H1 (cell line): ENCODE measurements at regions not wholly inside any gene's neighbourhood (a gene's known extent, or its start where the extent isn't known, plus 50 kb on each side); places are given as distances from the start of the nearest gene placed in this dataset.

Source experiments
- CTCF ChIA-PET: fragments of 300-600 bp; sonication (Branson Sonifier 250); formaldehyde crosslinking; loops from one replicate; lab custom pipeline; 2021; ENCODE audit not compliant: partially characterized antibody; lab: Charles Lee
- POLR2A ChIA-PET: fragments of 300-600 bp; sonication (Branson Sonifier 250); formaldehyde crosslinking; loops from one replicate; lab custom pipeline; 2021; ENCODE audit warnings: inconsistent platforms; ENCODE audit not compliant: partially characterized antibody; lab: Charles Lee
- DNase-seq, 2 experiments: peaks; one replicate each; pipeline versions ENCODE4 v3.0.0 to v3.0.0-alpha.2; 2010 to 2022; ENCODE audit warnings: low spot score in 2 of 2, low read depth in 1 of 2, mixed read lengths in 1 of 2
- FAIRE-seq: peaks from 2 replicates; lab custom pipeline; 2011; peaks lifted over from hg19 to GRCh38; lab: Jason Lieb, UNC
- H2AFZ ChIP-seq: 2 replicates; pipeline ENCODE4 v1.8.1; 2012; ENCODE audit warnings: low read length, inconsistent platforms
- H2AK5ac ChIP-seq: 2 replicates; pipeline ENCODE4 v1.6.1; 2013; ENCODE audit warnings: low read depth, low read length
- H2BK120ac ChIP-seq: replicated peaks from 2 replicates; pipeline ENCODE3; 2013; ENCODE audit warnings: low read depth, low read length, inconsistent platforms
- H2BK12ac ChIP-seq: 2 replicates; pipeline ENCODE4 v1.6.1; 2013; ENCODE audit warnings: low read depth, low read length
- H2BK15ac ChIP-seq: 2 replicates; pipeline ENCODE4 v1.6.1; 2013; ENCODE audit warnings: low read length
- H2BK20ac ChIP-seq: 2 replicates; pipeline ENCODE4 v1.6.1; 2013; ENCODE audit warnings: low read length
- H2BK5ac ChIP-seq: 2 replicates; pipeline ENCODE4 v1.6.1; 2013; ENCODE audit warnings: low read depth, low read length
- H3K14ac ChIP-seq: 2 replicates; pipeline ENCODE4 v1.6.1; 2013; ENCODE audit warnings: inconsistent platforms; ENCODE audit not compliant: insufficient read length
- H3K18ac ChIP-seq: 2 replicates; pipeline ENCODE4 v1.6.1; 2013; ENCODE audit warnings: low read length; ENCODE audit errors: extremely low read depth
- H3K23ac ChIP-seq: 2 replicates; pipeline ENCODE4 v1.6.1; 2013; ENCODE audit warnings: inconsistent platforms; ENCODE audit not compliant: insufficient read length
- H3K23me2 ChIP-seq: 2 replicates; pipeline ENCODE4 v1.6.1; 2013; ENCODE audit warnings: low read depth, low read length
- H3K27ac ChIP-seq: 2 replicates; pipeline ENCODE4 v1.6.1; 2011; ENCODE audit warnings: low read depth, low read length, inconsistent platforms
- H3K27me3 ChIP-seq, 4 experiments: replicated peaks in 1 of 4; 1 replicate in 1 of 4; 2 replicates in 3 of 4; pipeline versions ENCODE4 v1.6.1 to v1.8.1; 2011 to 2013; ENCODE audit warnings: low read length in 3 of 4, mild to moderate bottlenecking in 3 of 4, inconsistent platforms in 2 of 4, mixed read lengths in 2 of 4, moderate library complexity in 1 of 4; ENCODE audit not compliant: control insufficient read depth in 3 of 4, insufficient read depth in 3 of 4; ENCODE audit errors: extremely low read depth in 1 of 4
- H3K36me3 ChIP-seq, 4 experiments: 2 replicates each; pipeline versions ENCODE4 v1.6.1 to v1.8.1; 2011 to 2013; ENCODE audit warnings: mild to moderate bottlenecking in 4 of 4, low read length in 3 of 4, moderate library complexity in 2 of 4, control low read depth in 1 of 4, inconsistent platforms in 1 of 4; ENCODE audit not compliant: insufficient read depth in 4 of 4, control insufficient read depth in 2 of 4
- H3K4ac ChIP-seq: replicated peaks from 2 replicates; pipeline ENCODE3; 2013; ENCODE audit warnings: low read length, low read depth, mixed read lengths, inconsistent platforms; ENCODE audit not compliant: insufficient read length
- H3K4me1 ChIP-seq, 4 experiments: replicated peaks in 1 of 4; 1 replicate in 1 of 4; 2 replicates in 3 of 4; pipeline versions ENCODE4 v1.6.1 to v1.8.1; 2011 to 2013; ENCODE audit warnings: low read length in 3 of 4, inconsistent platforms in 2 of 4, mixed read lengths in 1 of 4; ENCODE audit not compliant: insufficient read depth in 4 of 4, control insufficient read depth in 3 of 4
- H3K4me2 ChIP-seq, 2 experiments: 2 replicates each; pipeline versions ENCODE4 v1.6.1 to v1.8.1; 2011 to 2013; ENCODE audit warnings: low read depth in 2 of 2, low read length in 2 of 2, control low read depth in 1 of 2, inconsistent platforms in 1 of 2, mild to moderate bottlenecking in 1 of 2; ENCODE audit not compliant: insufficient read depth in 1 of 2
- H3K4me3 ChIP-seq, 4 experiments: fragments of 200-600, 300-600 bp in 1 of 4; sonication (generic), shearing (Covaris generic), sonication (Bioruptor Twin) in 1 of 4; 2 replicates each; pipeline versions ENCODE4 v1.5.1 to v1.8.1; 2011 to 2016; ENCODE audit warnings: low read length in 4 of 4, low read depth in 3 of 4, control low read depth in 2 of 4, inconsistent platforms in 2 of 4, mild to moderate bottlenecking in 2 of 4, mixed read lengths in 1 of 4, moderate library complexity in 1 of 4; ENCODE audit not compliant: insufficient read depth in 2 of 4; ENCODE audit errors: extremely low read depth in 1 of 4
- H3K56ac ChIP-seq: replicated peaks from 2 replicates; pipeline ENCODE3; 2013; ENCODE audit warnings: low read depth, mild to moderate bottlenecking, mixed read lengths, low read length, inconsistent platforms; ENCODE audit not compliant: insufficient read length
- H3K79me1 ChIP-seq: 2 replicates; pipeline ENCODE4 v1.6.1; 2013; ENCODE audit warnings: low read depth, low read length, control low read depth
- H3K79me2 ChIP-seq, 2 experiments: 2 replicates each; pipeline versions ENCODE4 v1.6.1 to v1.8.1; 2012 to 2013; ENCODE audit warnings: low read length in 2 of 2, mild to moderate bottlenecking in 2 of 2, inconsistent platforms in 1 of 2; ENCODE audit not compliant: insufficient read depth in 2 of 2, control insufficient read depth in 1 of 2
- H3K9ac ChIP-seq, 4 experiments: replicated peaks in 1 of 4; 1 replicate in 1 of 4; 2 replicates in 3 of 4; pipeline versions ENCODE4 v1.6.1 to v1.8.1; 2011 to 2013; ENCODE audit warnings: low read depth in 3 of 4, low read length in 3 of 4, control low read depth in 2 of 4, mild to moderate bottlenecking in 2 of 4, moderate library complexity in 2 of 4, inconsistent platforms in 1 of 4; ENCODE audit errors: extremely low read depth in 1 of 4
- H3K9me3 ChIP-seq, 2 experiments: 2 replicates each; pipeline versions ENCODE4 v1.6.1 to v1.8.1; 2012 to 2013; ENCODE audit warnings: mild to moderate bottlenecking in 2 of 2, moderate library complexity in 2 of 2, control low read depth in 1 of 2, inconsistent platforms in 1 of 2, low read depth in 1 of 2, low read length in 1 of 2, mixed read lengths in 1 of 2; ENCODE audit not compliant: insufficient read depth in 2 of 2
- H4K20me1 ChIP-seq, 2 experiments: replicated peaks in 1 of 2; 2 replicates each; pipeline versions ENCODE3 to v1.8.1; 2011 to 2013; ENCODE audit warnings: inconsistent platforms in 2 of 2, low read length in 2 of 2, mild to moderate bottlenecking in 1 of 2; ENCODE audit not compliant: insufficient read depth in 2 of 2, control insufficient read depth in 1 of 2
- H4K5ac ChIP-seq: 2 replicates; pipeline ENCODE4 v1.6.1; 2013; ENCODE audit warnings: low read length, low read depth, mixed read lengths, inconsistent platforms; ENCODE audit not compliant: insufficient read length
- H4K8ac ChIP-seq: 2 replicates; pipeline ENCODE4 v1.8.0; 2013; ENCODE audit warnings: mild to moderate bottlenecking, moderate library complexity, low read length, inconsistent platforms; ENCODE audit not compliant: insufficient read depth; ENCODE audit errors: extremely low read depth
- H4K91ac ChIP-seq: replicated peaks from 2 replicates; pipeline ENCODE3; 2013; ENCODE audit warnings: low read length, mixed read lengths, inconsistent platforms; ENCODE audit not compliant: insufficient read length
- CREB1 ChIP-seq: IDR thresholded peaks from 2 replicates; pipeline ENCODE4 v1.6.1; 2012; ENCODE audit warnings: inconsistent platforms
- EGR1 ChIP-seq: IDR thresholded peaks from 2 replicates; pipeline ENCODE4 v1.6.1; 2011; ENCODE audit warnings: low read depth, low read length, borderline replicate concordance
- FOSL1 ChIP-seq: IDR thresholded peaks from 2 replicates; pipeline ENCODE4 v1.6.1; 2011; ENCODE audit warnings: mild to moderate bottlenecking, low read depth, low read length, moderate library complexity; ENCODE audit not compliant: insufficient read depth
- JUND ChIP-seq: IDR thresholded peaks from 2 replicates; pipeline ENCODE4 v1.6.1; 2011; ENCODE audit warnings: mild to moderate bottlenecking, improper control_type of control experiment, low read length
- KDM1A ChIP-seq: fragments of 200-600, 300-600 bp; sonication (generic); IDR thresholded peaks from 2 replicates; pipeline ENCODE4 v1.7.1; 2016; ENCODE audit warnings: mild to moderate bottlenecking, low read length, borderline replicate concordance
- KDM5A ChIP-seq: fragments of 200-600 bp; IDR thresholded peaks from 2 replicates; pipeline ENCODE4 v1.7.1; 2012; ENCODE audit warnings: mild to moderate bottlenecking, low read length, inconsistent platforms, mixed read lengths
- NRF1 ChIP-seq: IDR thresholded peaks from 2 replicates; pipeline ENCODE4 v1.6.1; 2011; ENCODE audit warnings: mild to moderate bottlenecking, low read depth, low read length, improper control_type of control experiment
- POLR2AphosphoS5 ChIP-seq: IDR thresholded peaks from 2 replicates; pipeline ENCODE4 v1.6.1; 2011; ENCODE audit warnings: low read depth, low read length
- RAD21 ChIP-seq, 2 experiments: IDR thresholded peaks in 1 of 2; conservative IDR thresholded peaks in 1 of 2; 2 replicates each; pipeline ENCODE4 v1.6.1; 2011; ENCODE audit warnings: low read depth in 2 of 2, low read length in 2 of 2, improper control_type of control experiment in 1 of 2, inconsistent platforms in 1 of 2, mild to moderate bottlenecking in 1 of 2, moderate library complexity in 1 of 2
- SP2 ChIP-seq: IDR thresholded peaks from 2 replicates; pipeline ENCODE4 v1.6.1; 2012; ENCODE audit warnings: mild to moderate bottlenecking, low read length, inconsistent platforms
- SP4 ChIP-seq: IDR thresholded peaks from 2 replicates; pipeline ENCODE4 v1.6.1; 2012; ENCODE audit warnings: low read length, inconsistent platforms
- SRF ChIP-seq: IDR thresholded peaks from 2 replicates; pipeline ENCODE4 v1.6.1; 2011; ENCODE audit warnings: mild to moderate bottlenecking, low read depth, low read length, moderate library complexity
- TAF7 ChIP-seq: optimal IDR thresholded peaks from 2 replicates; pipeline ENCODE3; 2011; ENCODE audit warnings: low read depth, mild to moderate bottlenecking, inconsistent platforms, low read length, moderate library complexity, borderline replicate concordance
- WGBS, 2 experiments: shearing (Covaris generic) in 1 of 2; methylation state at CpG; one replicate each; pipeline versions ENCODE4 v1.1.6 to v1.1.7; 2013 to 2015; ENCODE audit warnings: low lambda C conversion rate in 2 of 2, mixed read lengths in 2 of 2, inconsistent platforms in 1 of 2, low coverage in 1 of 2, missing lambda C conversion rate in 1 of 2; ENCODE audit not compliant: insufficient replicate concordance in 2 of 2, insufficient coverage in 1 of 2, insufficient read length in 1 of 2; ENCODE audit errors: extremely low coverage in 1 of 2, missing lambda C conversion rate in 1 of 2; 5-methylcytosine and 5-hydroxymethylcytosine counted together
- TF ChIP-seq, protein P1 (sequence below): IDR thresholded peaks from 2 replicates; pipeline ENCODE4 v1.6.1; 2011; ENCODE audit warnings: low read length, improper control_type of control experiment

DNA sequence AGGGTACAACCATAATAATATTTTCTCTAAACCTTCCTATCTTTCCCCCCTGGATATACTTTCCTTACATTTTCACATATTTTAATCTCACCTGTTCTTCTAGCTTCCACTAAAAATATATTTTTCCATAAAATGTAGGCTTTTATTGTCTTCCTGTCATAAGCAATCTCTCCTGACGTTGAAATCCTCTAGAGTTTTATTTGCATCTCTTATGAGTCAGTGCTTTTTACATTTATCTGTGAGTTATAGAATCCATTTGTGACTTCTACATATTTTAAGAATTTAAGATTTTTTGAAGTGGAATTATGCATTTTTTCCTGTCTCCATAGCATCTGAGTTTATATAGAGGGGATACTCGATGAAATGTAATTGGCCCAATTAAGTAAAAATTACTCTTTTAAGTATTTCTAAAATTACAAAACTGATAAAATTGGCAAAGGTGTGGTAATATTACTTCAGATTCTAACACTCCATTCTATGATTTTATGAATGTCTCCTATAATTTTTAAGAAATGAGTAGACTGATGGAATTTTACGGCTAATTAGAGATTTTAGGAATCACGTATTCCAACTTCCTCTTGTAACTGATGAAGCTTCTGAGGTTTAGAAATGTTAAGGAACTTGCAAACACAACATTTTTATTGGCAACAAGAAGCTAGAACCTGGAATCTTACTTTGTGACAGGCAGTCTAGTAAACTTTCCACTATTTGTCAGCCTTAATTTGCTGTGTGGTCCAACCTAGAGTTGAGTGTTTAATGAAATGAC is 422.9 kb upstream of the SEMA3A start:
- H3K4me3 ChIP-seq = no peak overlapping the region
- H3K9ac ChIP-seq = no peak overlapping the region
- no peak overlapping the region for H4K91ac ChIP-seq
- ChIA-PET POLR2A (no interaction called here), CTCF (no interaction called here)
- H4K20me1 ChIP-seq = no peaks in the 10 kb centered on the region
- H3K14ac ChIP-seq = no peak overlapping the region
- H2BK5ac ChIP-seq = no peak overlapping the region
- no peaks in the 10 kb centered on the region for H3K79me2 ChIP-seq
- no peaks in the 10 kb centered on the region for H3K23me2 ChIP-seq
- no peak overlapping the region for H2BK120ac ChIP-seq
- no peak overlapping the region for H2AFZ ChIP-seq
- H2BK20ac ChIP-seq = no peak overlapping the region
- no peak overlapping the region for H4K8ac ChIP-seq
- H2AK5ac ChIP-seq = no peak overlapping the region
- no peak overlapping the region for H3K4me2 ChIP-seq
- H3K79me1 ChIP-seq = no peaks in the 10 kb centered on the region
- no peak overlapping the region for H2BK12ac ChIP-seq
- no peaks in the 10 kb centered on the region for H3K27me3 ChIP-seq
- no peaks in the 10 kb centered on the region for H3K4me1 ChIP-seq
- no peaks in the 10 kb centered on the region for H3K36me3 ChIP-seq
- DNase-seq = no peak
- H3K23ac ChIP-seq = no peak overlapping the region
- H3K9me3 ChIP-seq = no peaks in the 10 kb centered on the region
- no peak overlapping the region for H3K27ac ChIP-seq
- H3K18ac ChIP-seq = no peak overlapping the region
- H2BK15ac ChIP-seq = no peak overlapping the region
- no peak for FAIRE-seq
- 97% methylated on average over 4 of the region's 4 CpGs; no CpG with 5 or more reads in 1 of the 2 experiments for WGBS, 2 experiments
- H3K4ac ChIP-seq = no peak overlapping the region
- H4K5ac ChIP-seq = no peak overlapping the region
- H3K56ac ChIP-seq = no peak overlapping the region
- TF ChIP-seq EGR1 = no peak
- TF ChIP-seq POLR2AphosphoS5 = no peak
- TF ChIP-seq JUND = no peak
- TF ChIP-seq FOSL1 = no peak
- TF ChIP-seq, protein P1, sequence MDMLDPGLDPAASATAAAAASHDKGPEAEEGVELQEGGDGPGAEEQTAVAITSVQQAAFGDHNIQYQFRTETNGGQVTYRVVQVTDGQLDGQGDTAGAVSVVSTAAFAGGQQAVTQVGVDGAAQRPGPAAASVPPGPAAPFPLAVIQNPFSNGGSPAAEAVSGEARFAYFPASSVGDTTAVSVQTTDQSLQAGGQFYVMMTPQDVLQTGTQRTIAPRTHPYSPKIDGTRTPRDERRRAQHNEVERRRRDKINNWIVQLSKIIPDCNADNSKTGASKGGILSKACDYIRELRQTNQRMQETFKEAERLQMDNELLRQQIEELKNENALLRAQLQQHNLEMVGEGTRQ = no peak
- TF ChIP-seq SRF = no peak
- no peak for TF ChIP-seq CREB1
- no peak for TF ChIP-seq KDM1A
- TF ChIP-seq RAD21 (IDR thresholded peaks at IDR 0.05 in 1 of 2, conservative IDR thresholded peaks at IDR 0.05 in 1 of 2; ENCODE audit: low read depth in 2 of 2, low read length in 2 of 2) = no peak
- no peak for TF ChIP-seq SP4
- TF ChIP-seq KDM5A = no peak
- no peak for TF ChIP-seq TAF7
- TF ChIP-seq SP2 = no peak
- TF ChIP-seq NRF1 = no peak
